H9 (cell line): ENCODE measurements at regions not wholly inside any gene's neighbourhood (a gene's known extent, or its start where the extent isn't known, plus 50 kb on each side); places are given as distances from the start of the nearest gene placed in this dataset.

ENCODE experiments used
- DNase-seq: peaks from one replicate; pipeline ENCODE4 v3.0.0-alpha.2; 2017
- H2AFZ ChIP-seq: one replicate; pipeline ENCODE4 v1.6.1; 2013; ENCODE audit warnings: mild to moderate bottlenecking, low read length, control low read depth, moderate library complexity
- H2AK5ac ChIP-seq: 2 replicates; pipeline ENCODE4 v1.6.1; 2013; ENCODE audit warnings: low read length, control low read depth, mixed read lengths; ENCODE audit not compliant: insufficient read length
- H2BK120ac ChIP-seq: one replicate; pipeline ENCODE4 v1.6.1; 2013; ENCODE audit warnings: low read depth, mild to moderate bottlenecking, low read length, control low read depth, inconsistent platforms; ENCODE audit not compliant: poor library complexity, severe bottlenecking
- H2BK12ac ChIP-seq: 2 replicates; pipeline ENCODE4 v1.6.1; 2013; ENCODE audit warnings: low read length, control low read depth, mixed read lengths, low read depth; ENCODE audit not compliant: insufficient read length
- H2BK15ac ChIP-seq: 2 replicates; pipeline ENCODE4 v1.6.1; 2013; ENCODE audit warnings: low read depth, low read length, control low read depth
- H2BK20ac ChIP-seq: one replicate; pipeline ENCODE4 v1.6.1; 2013; ENCODE audit warnings: low read depth, mild to moderate bottlenecking, low read length, control low read depth, inconsistent platforms; ENCODE audit not compliant: poor library complexity, severe bottlenecking
- H2BK5ac ChIP-seq: 2 replicates; pipeline ENCODE4 v1.6.1; 2013; ENCODE audit warnings: low read length, control low read depth, mixed read lengths; ENCODE audit not compliant: insufficient read length
- H3K14ac ChIP-seq: 2 replicates; pipeline ENCODE4 v1.6.1; 2013; ENCODE audit warnings: low read length, control low read depth; ENCODE audit not compliant: insufficient read depth
- H3K18ac ChIP-seq: 2 replicates; pipeline ENCODE4 v1.6.1; 2013; ENCODE audit warnings: low read depth, mild to moderate bottlenecking, mixed read lengths, low read length, control low read depth; ENCODE audit not compliant: insufficient read length
- H3K23ac ChIP-seq: 2 replicates; pipeline ENCODE4 v1.6.1; 2013; ENCODE audit warnings: low read length, control low read depth, mixed read lengths, low read depth; ENCODE audit not compliant: insufficient read length
- H3K23me2 ChIP-seq: 2 replicates; pipeline ENCODE4 v1.6.1; 2013; ENCODE audit warnings: low read depth, mild to moderate bottlenecking, mixed read lengths, low read length, control low read depth; ENCODE audit not compliant: insufficient read length, poor library complexity, severe bottlenecking
- H3K27ac ChIP-seq: 2 replicates; pipeline ENCODE4 v1.5.1; 2013; ENCODE audit warnings: low read length, control low read depth, mixed read lengths, low read depth; ENCODE audit not compliant: insufficient read length
- H3K27me3 ChIP-seq: 2 replicates; pipeline ENCODE4 v1.6.1; 2013; ENCODE audit warnings: low read length, control low read depth, inconsistent platforms; ENCODE audit not compliant: insufficient read depth
- H3K4ac ChIP-seq: 2 replicates; pipeline ENCODE4 v1.6.1; 2013; ENCODE audit warnings: low read depth, mild to moderate bottlenecking, control low read depth, inconsistent platforms, low read length, moderate library complexity
- H3K4me1 ChIP-seq: 2 replicates; pipeline ENCODE4 v1.6.1; 2013; ENCODE audit warnings: low read length, control low read depth, inconsistent platforms; ENCODE audit not compliant: insufficient read depth
- H3K4me2 ChIP-seq: 2 replicates; pipeline ENCODE4 v1.6.1; 2013; ENCODE audit warnings: low read length, control low read depth, mixed read lengths; ENCODE audit not compliant: insufficient read length, insufficient read depth
- H3K56ac ChIP-seq: 2 replicates; pipeline ENCODE4 v1.6.1; 2013; ENCODE audit warnings: low read depth, mild to moderate bottlenecking, mixed read lengths, low read length, control low read depth; ENCODE audit not compliant: insufficient read length
- H3K79me1 ChIP-seq: 2 replicates; pipeline ENCODE4 v1.6.1; 2013; ENCODE audit warnings: low read depth, mild to moderate bottlenecking, moderate library complexity, low read length, control low read depth, inconsistent platforms; ENCODE audit not compliant: insufficient read depth, poor library complexity, severe bottlenecking
- H3K79me2 ChIP-seq: 2 replicates; pipeline ENCODE4 v1.6.1; 2013; ENCODE audit warnings: low read length, control low read depth, inconsistent platforms; ENCODE audit not compliant: insufficient read depth
- H3K9ac ChIP-seq: 2 replicates; pipeline ENCODE4 v1.6.1; 2013; ENCODE audit warnings: low read length, control low read depth, mixed read lengths; ENCODE audit not compliant: insufficient read length; ENCODE audit errors: extremely low read depth
- H3K9me3 ChIP-seq: one replicate; pipeline ENCODE4 v1.6.1; 2013; ENCODE audit warnings: low read depth, low read length, inconsistent platforms; ENCODE audit not compliant: control insufficient read depth
- H3T11ph ChIP-seq: one replicate; pipeline ENCODE4 v1.6.1; 2013; ENCODE audit warnings: mild to moderate bottlenecking, low read length, control low read depth, inconsistent platforms
- H4K20me1 ChIP-seq: one replicate; pipeline ENCODE4 v1.6.1; 2013; ENCODE audit not compliant: control insufficient read depth, insufficient read length, insufficient read depth
- H4K5ac ChIP-seq: 2 replicates; pipeline ENCODE4 v1.6.1; 2013; ENCODE audit warnings: low read depth, mild to moderate bottlenecking, mixed read lengths, low read length, control low read depth; ENCODE audit not compliant: insufficient read length
- H4K8ac ChIP-seq: replicated peaks from 2 replicates; pipeline ENCODE4 v1.6.1; 2013; ENCODE audit warnings: low read length, control low read depth, mixed read lengths, low read depth; ENCODE audit not compliant: insufficient read length
- H4K91ac ChIP-seq: 2 replicates; pipeline ENCODE4 v1.6.1; 2013; ENCODE audit warnings: low read depth, mild to moderate bottlenecking, moderate library complexity, mixed read lengths, low read length, control low read depth; ENCODE audit not compliant: insufficient read length
- H3K27ac Mint-ChIP-seq, 3 experiments: 2 replicates in 2 of 3; 3 replicates in 1 of 3; pipeline ENCODE4 v1.8.0; 2020 to 2021; ENCODE audit warnings: mixed read lengths in 3 of 3, mild to moderate bottlenecking in 1 of 3, moderate library complexity in 1 of 3
- H3K27me3 Mint-ChIP-seq: 2 replicates; pipeline ENCODE4 v1.8.0; 2021; ENCODE audit warnings: low read depth, mild to moderate bottlenecking, moderate library complexity, mixed read lengths
- H3K36me3 Mint-ChIP-seq, 3 experiments: 2 replicates in 2 of 3; 3 replicates in 1 of 3; pipeline ENCODE4 v1.8.0; 2020 to 2021; ENCODE audit warnings: low read depth in 3 of 3, mixed read lengths in 3 of 3; ENCODE audit not compliant: insufficient read depth in 1 of 3
- H3K4me1 Mint-ChIP-seq, 2 experiments: 2 replicates each; pipeline ENCODE4 v1.8.0; 2020; ENCODE audit warnings: mixed read lengths in 2 of 2
- H3K4me3 Mint-ChIP-seq, 2 experiments: 2 replicates in 1 of 2; 3 replicates in 1 of 2; pipeline ENCODE4 v1.8.0; 2020 to 2021; ENCODE audit warnings: mild to moderate bottlenecking in 2 of 2, mixed read lengths in 2 of 2, moderate library complexity in 1 of 2
- H3K9me3 Mint-ChIP-seq, 2 experiments: 2 replicates in 1 of 2; 3 replicates in 1 of 2; pipeline ENCODE4 v1.8.0; 2020; ENCODE audit warnings: mild to moderate bottlenecking in 2 of 2, mixed read lengths in 2 of 2, moderate library complexity in 1 of 2
- WGBS: extraction: QIAGEN DNeasy Blood & Tissue Kit; methylation state at CpG from one replicate; pipeline ENCODE4 v1.1.7; 2013; ENCODE audit warnings: missing lambda C conversion rate, low lambda C conversion rate, mixed read lengths; ENCODE audit not compliant: insufficient read length; ENCODE audit errors: extremely low coverage; 5-methylcytosine and 5-hydroxymethylcytosine counted together
- TF ChIP-seq, protein P1 (sequence below): fragments of 200-600 bp; sonication (generic); conservative IDR thresholded peaks from 3 replicates; pipeline ENCODE4 v1.8.0; 2021; ENCODE audit warnings: antibody characterized with exemption, mild to moderate bottlenecking

GRCh38 chr22:49083607-49084006 lies 744.1 kb downstream of the BRD1 start:
- Histone ChIP-seq H3K14ac (no peak overlapping the region; the same call in 1 of the 2 replicates), H3K4ac (no peak overlapping the region), H3K27me3 (no peaks in the 10 kb centered on the region), H2AFZ (no peak overlapping the region), H3K9ac (no peak overlapping the region), H3K4me2 (no peak overlapping the region), H4K5ac (no peak overlapping the region), H2BK12ac (no peak overlapping the region), H4K8ac (no peak overlapping the region), H2BK15ac (no peak overlapping the region), H4K20me1 (no peaks in the 10 kb centered on the region), H3K23me2 (no peaks in the 10 kb centered on the region), H3K79me2 (no peaks in the 10 kb centered on the region), H2BK20ac (no peak overlapping the region), H3K9me3 (no peaks in the 10 kb centered on the region), H3T11ph (no peak overlapping the region), H3K27ac (no peak overlapping the region), H2BK120ac (no peak overlapping the region), H3K4me1 (no peaks in the 10 kb centered on the region), H3K56ac (no peak overlapping the region), H3K18ac (no peak overlapping the region), H2AK5ac (no peak overlapping the region), H4K91ac (no peak overlapping the region), H3K23ac (no peak overlapping the region), H2BK5ac (no peak overlapping the region), H3K79me1 (no peaks in the 10 kb centered on the region)
- Mint-ChIP-seq H3K4me3 (no peak overlapping the region), H3K4me1 (peaks cover 5 to 9% of the 10 kb centered on the region in 2 experiments; a peak in 3 of 4 replicates), H3K9me3 (no peaks in the 10 kb centered on the region), H3K27ac (no peak overlapping the region; a peak in 1 of 7 replicates), H3K36me3 (no peaks in the 10 kb centered on the region), H3K27me3 (peaks cover 7% of the 10 kb centered on the region)
- TF ChIP-seq, protein P1, sequence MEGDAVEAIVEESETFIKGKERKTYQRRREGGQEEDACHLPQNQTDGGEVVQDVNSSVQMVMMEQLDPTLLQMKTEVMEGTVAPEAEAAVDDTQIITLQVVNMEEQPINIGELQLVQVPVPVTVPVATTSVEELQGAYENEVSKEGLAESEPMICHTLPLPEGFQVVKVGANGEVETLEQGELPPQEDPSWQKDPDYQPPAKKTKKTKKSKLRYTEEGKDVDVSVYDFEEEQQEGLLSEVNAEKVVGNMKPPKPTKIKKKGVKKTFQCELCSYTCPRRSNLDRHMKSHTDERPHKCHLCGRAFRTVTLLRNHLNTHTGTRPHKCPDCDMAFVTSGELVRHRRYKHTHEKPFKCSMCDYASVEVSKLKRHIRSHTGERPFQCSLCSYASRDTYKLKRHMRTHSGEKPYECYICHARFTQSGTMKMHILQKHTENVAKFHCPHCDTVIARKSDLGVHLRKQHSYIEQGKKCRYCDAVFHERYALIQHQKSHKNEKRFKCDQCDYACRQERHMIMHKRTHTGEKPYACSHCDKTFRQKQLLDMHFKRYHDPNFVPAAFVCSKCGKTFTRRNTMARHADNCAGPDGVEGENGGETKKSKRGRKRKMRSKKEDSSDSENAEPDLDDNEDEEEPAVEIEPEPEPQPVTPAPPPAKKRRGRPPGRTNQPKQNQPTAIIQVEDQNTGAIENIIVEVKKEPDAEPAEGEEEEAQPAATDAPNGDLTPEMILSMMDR, result no peak
- no peak for DNase-seq
- no CpG with 5 or more reads among the region's 8 CpGs for WGBS
